PFSK-1 (cell line): ENCODE measurements at regions not wholly inside any gene's neighbourhood (a gene's known extent, or its start where the extent isn't known, plus 50 kb on each side); places are given as distances from the start of the nearest gene placed in this dataset.

Experiments
- FOXP2 ChIP-seq: optimal IDR thresholded peaks from 2 replicates; pipeline ENCODE3; 2011; ENCODE audit warnings: borderline replicate concordance, control low read depth, inconsistent platforms; ENCODE audit not compliant: insufficient read depth; ENCODE audit errors: extremely low read length, extremely low read depth
- POLR2AphosphoS5 ChIP-seq: IDR thresholded peaks from 2 replicates; pipeline ENCODE4 v1.6.1; 2012; ENCODE audit warnings: low read depth, mild to moderate bottlenecking, control low read depth, low read length, moderate library complexity
- SIN3A ChIP-seq: IDR thresholded peaks from 2 replicates; pipeline ENCODE4 v1.6.1; 2012; ENCODE audit warnings: mild to moderate bottlenecking, low read length, moderate library complexity, borderline replicate concordance; ENCODE audit not compliant: insufficient read depth
- TAF1 ChIP-seq: IDR thresholded peaks from 2 replicates; pipeline ENCODE4 v1.6.1; 2012; ENCODE audit warnings: low read length, control low read depth, borderline replicate concordance; ENCODE audit not compliant: insufficient read depth
- TF ChIP-seq, protein P1 (sequence below), 2 experiments: IDR thresholded peaks; 2 replicates each; pipeline versions ENCODE4 v1.6.1 to v1.8.0; 2011 to 2012; ENCODE audit warnings: low read depth in 2 of 2, low read length in 2 of 2, control low read depth in 1 of 2, inconsistent platforms in 1 of 2, mild to moderate bottlenecking in 1 of 2, moderate library complexity in 1 of 2; ENCODE audit not compliant: insufficient read depth in 1 of 2

- TF ChIP-seq POLR2AphosphoS5 (no peak), TAF1 (no peak), SIN3A (no peak), FOXP2 (no peak)
- TF ChIP-seq, protein P1, sequence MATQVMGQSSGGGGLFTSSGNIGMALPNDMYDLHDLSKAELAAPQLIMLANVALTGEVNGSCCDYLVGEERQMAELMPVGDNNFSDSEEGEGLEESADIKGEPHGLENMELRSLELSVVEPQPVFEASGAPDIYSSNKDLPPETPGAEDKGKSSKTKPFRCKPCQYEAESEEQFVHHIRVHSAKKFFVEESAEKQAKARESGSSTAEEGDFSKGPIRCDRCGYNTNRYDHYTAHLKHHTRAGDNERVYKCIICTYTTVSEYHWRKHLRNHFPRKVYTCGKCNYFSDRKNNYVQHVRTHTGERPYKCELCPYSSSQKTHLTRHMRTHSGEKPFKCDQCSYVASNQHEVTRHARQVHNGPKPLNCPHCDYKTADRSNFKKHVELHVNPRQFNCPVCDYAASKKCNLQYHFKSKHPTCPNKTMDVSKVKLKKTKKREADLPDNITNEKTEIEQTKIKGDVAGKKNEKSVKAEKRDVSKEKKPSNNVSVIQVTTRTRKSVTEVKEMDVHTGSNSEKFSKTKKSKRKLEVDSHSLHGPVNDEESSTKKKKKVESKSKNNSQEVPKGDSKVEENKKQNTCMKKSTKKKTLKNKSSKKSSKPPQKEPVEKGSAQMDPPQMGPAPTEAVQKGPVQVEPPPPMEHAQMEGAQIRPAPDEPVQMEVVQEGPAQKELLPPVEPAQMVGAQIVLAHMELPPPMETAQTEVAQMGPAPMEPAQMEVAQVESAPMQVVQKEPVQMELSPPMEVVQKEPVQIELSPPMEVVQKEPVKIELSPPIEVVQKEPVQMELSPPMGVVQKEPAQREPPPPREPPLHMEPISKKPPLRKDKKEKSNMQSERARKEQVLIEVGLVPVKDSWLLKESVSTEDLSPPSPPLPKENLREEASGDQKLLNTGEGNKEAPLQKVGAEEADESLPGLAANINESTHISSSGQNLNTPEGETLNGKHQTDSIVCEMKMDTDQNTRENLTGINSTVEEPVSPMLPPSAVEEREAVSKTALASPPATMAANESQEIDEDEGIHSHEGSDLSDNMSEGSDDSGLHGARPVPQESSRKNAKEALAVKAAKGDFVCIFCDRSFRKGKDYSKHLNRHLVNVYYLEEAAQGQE (IDR thresholded peaks at IDR 0.05; ENCODE audit: insufficient read depth in 1 of 2, low read depth in 2 of 2, low read length in 2 of 2): no peak
These were observed 77.9 kb upstream of the RPS23 start for GRCh38 chr5:82356021-82356420.
